ENCODE measurements at regions not wholly inside any gene's neighbourhood (a gene's known extent, or its start where the extent isn't known, plus 50 kb on each side); places are given as distances from the start of the nearest gene placed in this dataset.

- TF ChIP-seq CHD1 (IDR thresholded peaks at IDR 0.05; ENCODE audit: low read depth, low read length) (no peak), CTCF (IDR thresholded peaks at IDR 0.05; ENCODE audit: control extremely low read depth in 1 of 3, insufficient read depth in 1 of 3, low read depth in 1 of 3, low read length in 3 of 3) (peak in 2 of 3 experiments; percentile 9 to 20; a peak in 1 of 4 replicates), RAD21 (IDR thresholded peaks at IDR 0.05 in 1 of 2, conservative IDR thresholded peaks at IDR 0.05 in 1 of 2; ENCODE audit: low read depth in 2 of 2, low read length in 2 of 2) (peak; percentile 19 to 25; a peak in 3 of 4 replicates), KDM5A (IDR thresholded peaks at IDR 0.05; ENCODE audit: low read length) (no peak), POLR2A (IDR thresholded peaks at IDR 0.05; ENCODE audit: control extremely low read depth in 1 of 2, low read depth in 2 of 2, low read length in 2 of 2) (no peak)
Measured at GRCh38 chr14:88078525-88078924, 73.6 kb downstream of the GPR65 start.
